OCI-M1 (cell line): ENCODE measurements at regions not wholly inside any gene's neighbourhood (a gene's known extent, or its start where the extent isn't known, plus 50 kb on each side); places are given as distances from the start of the nearest gene placed in this dataset.

Source experiments
- DNase-seq: peaks from one replicate; lab custom pipeline; 2025; lab: John Stamatoyannopoulos, UW

- DNase-seq = no peak
Observed at GRCh38 chr9:129359162-129359811, 181.2 kb upstream of the IER5L start.

GRCh38 chr9:129358621-129359154 lies 180.6 kb upstream of the IER5L start:
- DNase-seq = no peak

- no peak for DNase-seq
Observed at GRCh38 chr9:129357773-129358245, 179.7 kb upstream of the IER5L start.

GRCh38 chr9:129356871-129357772 lies 179.1 kb upstream of the IER5L start:
- DNase-seq = no peak

- no peak for DNase-seq
Observed at GRCh38 chr9:129355631-129356030, 177.6 kb upstream of the IER5L start.

GRCh38 chr9:129354498-129354897 lies 176.4 kb upstream of the IER5L start:
- no peak for DNase-seq

- DNase-seq = no peak
Observed at GRCh38 chr9:129353697-129354336, 175.8 kb upstream of the IER5L start.

- no peak for DNase-seq
Observed at GRCh38 chr9:129352146-129352865, 174.2 kb upstream of the IER5L start.

- DNase-seq = no peak
Observed at GRCh38 chr9:129351642-129352145, 173.6 kb upstream of the IER5L start.

GRCh38 chr9:129351058-129351641 lies 173.1 kb upstream of the IER5L start:
- no peak for DNase-seq

- DNase-seq = no peak
Observed at GRCh38 chr9:129350143-129350935, 172.3 kb upstream of the IER5L start.

GRCh38 chr9:129349665-129349947 lies 171.5 kb upstream of the IER5L start:
- no peak for DNase-seq

GRCh38 chr9:129348890-129349664 lies 171.0 kb upstream of the IER5L start:
- DNase-seq = no peak

- no peak for DNase-seq
Observed at GRCh38 chr9:129347316-129348120, 169.5 kb upstream of the IER5L start.

- DNase-seq = no peak
Observed at GRCh38 chr9:129346046-129346445, 168.0 kb upstream of the IER5L start.

- DNase-seq = no peak
Observed at GRCh38 chr9:129344641-129345495, 166.8 kb upstream of the IER5L start.

GRCh38 chr9:129343424-129344375 lies 165.6 kb upstream of the IER5L start:
- DNase-seq = no peak
